Type B pancreatic cell (in vitro differentiated cells): ENCODE measurements at regions not wholly inside any gene's neighbourhood (a gene's known extent, or its start where the extent isn't known, plus 50 kb on each side); places are given as distances from the start of the nearest gene placed in this dataset.

Source experiments
- DNase-seq: peaks from one replicate; pipeline ENCODE4 v3.0.0; 2021; ENCODE audit warnings: mixed read lengths; ENCODE audit not compliant: unreplicated experiment; ENCODE audit errors: extremely low spot score
- H3K27ac Mint-ChIP-seq: 2 replicates; pipeline ENCODE4 v1.8.0; 2021; ENCODE audit warnings: mild to moderate bottlenecking, mixed read lengths
- H3K27me3 Mint-ChIP-seq: 2 replicates; pipeline ENCODE4 v1.8.0; 2021; ENCODE audit warnings: mixed read lengths
- H3K36me3 Mint-ChIP-seq: 2 replicates; pipeline ENCODE4 v1.8.0; 2021; ENCODE audit warnings: mixed read lengths
- H3K4me1 Mint-ChIP-seq: one replicate; pipeline ENCODE4 v1.8.0; 2021; ENCODE audit warnings: mixed read lengths; ENCODE audit not compliant: unreplicated experiment
- H3K4me3 Mint-ChIP-seq: 2 replicates; pipeline ENCODE4 v1.8.0; 2021; ENCODE audit warnings: mild to moderate bottlenecking, mixed read lengths
- H3K9me3 Mint-ChIP-seq: 2 replicates; pipeline ENCODE4 v1.8.0; 2021; ENCODE audit warnings: mixed read lengths
- CTCF ChIP-seq: fragments of 200-600 bp; sonication (generic); conservative IDR thresholded peaks from 2 replicates; pipeline ENCODE4 v1.5.0; 2021; ENCODE audit warnings: antibody characterized with exemption, mild to moderate bottlenecking

GRCh38 chr12:45669093-45669492, 60.4 kb upstream of the ARID2 start:
- Mint-ChIP-seq H3K4me1 (no peaks in the 10 kb centered on the region), H3K27me3 (no peaks in the 10 kb centered on the region), H3K36me3 (no peaks in the 10 kb centered on the region), H3K27ac (no peak overlapping the region), H3K9me3 (no peaks in the 10 kb centered on the region), H3K4me3 (no peak overlapping the region)
- no peak for TF ChIP-seq CTCF
- no peak for DNase-seq

GRCh38 chr12:45669792-45670191, 59.7 kb upstream of the ARID2 start:
- DNase-seq = no peak
- Mint-ChIP-seq H3K27ac (no peak overlapping the region), H3K36me3 (no peaks in the 10 kb centered on the region), H3K9me3 (no peaks in the 10 kb centered on the region), H3K4me1 (no peaks in the 10 kb centered on the region), H3K4me3 (no peak overlapping the region), H3K27me3 (no peaks in the 10 kb centered on the region)
- TF ChIP-seq CTCF = no peak

GRCh38 chr12:45670346-45671065, 59.0 kb upstream of the ARID2 start:
- Mint-ChIP-seq H3K27me3 (no peaks in the 10 kb centered on the region), H3K4me3 (no peak overlapping the region), H3K27ac (no peak overlapping the region), H3K36me3 (no peaks in the 10 kb centered on the region), H3K4me1 (no peaks in the 10 kb centered on the region), H3K9me3 (no peaks in the 10 kb centered on the region)
- no peak for TF ChIP-seq CTCF
- DNase-seq = no peak

- Mint-ChIP-seq H3K4me3 (no peak overlapping the region), H3K27ac (no peak overlapping the region), H3K36me3 (no peaks in the 10 kb centered on the region), H3K9me3 (no peaks in the 10 kb centered on the region), H3K4me1 (no peaks in the 10 kb centered on the region), H3K27me3 (no peaks in the 10 kb centered on the region)
- DNase-seq = no peak
- TF ChIP-seq CTCF = no peak
Observed at GRCh38 chr12:45671254-45671653, 58.3 kb upstream of the ARID2 start.

GRCh38 chr12:45674181-45674977, 55.1 kb upstream of the ARID2 start:
- no peaks in the 10 kb centered on the region for H3K27me3 Mint-ChIP-seq
- no peak for DNase-seq
- no peaks in the 10 kb centered on the region for H3K4me1 Mint-ChIP-seq
- TF ChIP-seq CTCF = no peak
- H3K27ac Mint-ChIP-seq = no peak overlapping the region
- no peaks in the 10 kb centered on the region for H3K9me3 Mint-ChIP-seq
- no peak overlapping the region for H3K4me3 Mint-ChIP-seq
- H3K36me3 Mint-ChIP-seq = no peaks in the 10 kb centered on the region
